ENCODE measurements at regions not wholly inside any gene's neighbourhood (a gene's known extent, or its start where the extent isn't known, plus 50 kb on each side); places are given as distances from the start of the nearest gene placed in this dataset.

DNA sequence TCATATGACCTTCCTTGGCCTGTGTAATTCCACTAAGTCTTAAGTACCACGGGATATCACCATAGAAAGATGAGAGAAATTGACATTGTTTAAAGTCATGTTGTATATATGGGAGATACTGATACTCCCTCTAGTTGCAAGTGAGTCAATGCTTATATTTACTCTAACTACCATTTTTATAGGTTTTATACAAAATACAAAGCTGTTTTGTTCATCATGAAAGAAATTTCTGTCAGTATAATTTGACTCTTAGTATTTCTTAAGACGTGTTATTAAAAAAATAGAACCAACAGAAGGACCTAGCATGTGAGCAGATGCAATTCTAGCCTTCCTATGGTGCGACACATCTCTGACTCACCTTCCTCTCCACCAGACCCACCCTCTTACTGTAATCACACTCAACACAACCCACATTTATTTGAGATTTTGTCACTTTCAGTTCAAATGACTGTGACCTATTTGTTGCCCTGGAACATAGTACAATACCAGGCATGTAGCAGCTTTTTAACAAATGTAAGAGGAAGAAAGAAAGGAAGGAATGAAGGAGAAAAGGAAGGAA lies 453.1 kb downstream of the CMPK2 start:
- no peaks in the 10 kb centered on the region for H3K79me2 ChIP-seq (ENCODE audit: insufficient read depth, low read length)
- Mint-ChIP-seq H3K27ac (no peak overlapping the region), H3K27me3 (ENCODE audit: low read depth) (no peaks in the 10 kb centered on the region), H3K4me1 (no peaks in the 10 kb centered on the region), H3K36me3 (ENCODE audit: insufficient read depth in 1 of 3, low read depth in 3 of 3) (no peaks in the 10 kb centered on the region; a peak in 1 of 7 replicates), H3K9me3 (no peaks in the 10 kb centered on the region), H3K4me3 (no peak overlapping the region)
- no peak overlapping the region for H4K5ac ChIP-seq (ENCODE audit: insufficient read length, low read depth, low read length)
- H3K56ac ChIP-seq (ENCODE audit: insufficient read length, low read depth, low read length): no peak overlapping the region
- no peak overlapping the region for H3K14ac ChIP-seq (ENCODE audit: insufficient read depth, low read length)
- H4K91ac ChIP-seq (ENCODE audit: insufficient read length, low read depth, low read length): no peak overlapping the region
- WGBS (ENCODE audit: extremely low coverage, insufficient read length, low lambda C conversion rate): no CpG with 5 or more reads among the region's 3 CpGs
- H3K9ac ChIP-seq (ENCODE audit: extremely low read depth, insufficient read length, low read length): no peak overlapping the region
- no peak overlapping the region for H3K18ac ChIP-seq (ENCODE audit: insufficient read length, low read depth, low read length)
- no peaks in the 10 kb centered on the region for H3K9me3 ChIP-seq (ENCODE audit: control insufficient read depth, low read depth, low read length)
- no peak overlapping the region for H2AFZ ChIP-seq (ENCODE audit: low read length)
- no peak overlapping the region for H3K27ac ChIP-seq (ENCODE audit: insufficient read length, low read depth, low read length)
- TF ChIP-seq CTCF (conservative IDR thresholded peaks at IDR 0.05): no peak
- H2AK5ac ChIP-seq (ENCODE audit: insufficient read length, low read length): no peak overlapping the region
- H4K8ac ChIP-seq (replicated peaks; ENCODE audit: insufficient read length, low read depth, low read length): no peak overlapping the region
- no peak overlapping the region for H2BK120ac ChIP-seq (ENCODE audit: low read depth, low read length, poor library complexity, severe bottlenecking)
- no peak overlapping the region for H3K23ac ChIP-seq (ENCODE audit: insufficient read length, low read depth, low read length)
- no peaks in the 10 kb centered on the region for H3K79me1 ChIP-seq (ENCODE audit: insufficient read depth, low read depth, low read length, poor library complexity, severe bottlenecking)
- no peak overlapping the region for H2BK12ac ChIP-seq (ENCODE audit: insufficient read length, low read depth, low read length)
- no peak overlapping the region for H3K4ac ChIP-seq (ENCODE audit: low read depth, low read length)
- no peak for DNase-seq
- H2BK20ac ChIP-seq (ENCODE audit: low read depth, low read length, poor library complexity, severe bottlenecking): no peak overlapping the region
- H2BK15ac ChIP-seq (ENCODE audit: low read depth, low read length): no peak overlapping the region
- H3T11ph ChIP-seq (ENCODE audit: low read length): no peak overlapping the region
- H2BK5ac ChIP-seq (ENCODE audit: insufficient read length, low read length): no peak overlapping the region
- H4K20me1 ChIP-seq (ENCODE audit: control insufficient read depth, insufficient read depth, insufficient read length): no peaks in the 10 kb centered on the region
- no peaks in the 10 kb centered on the region for H3K4me1 ChIP-seq (ENCODE audit: insufficient read depth, low read length)
- no peaks in the 10 kb centered on the region for H3K27me3 ChIP-seq (ENCODE audit: insufficient read depth, low read length)
- H3K4me2 ChIP-seq (ENCODE audit: insufficient read depth, insufficient read length, low read length): no peak overlapping the region
- no peaks in the 10 kb centered on the region for H3K23me2 ChIP-seq (ENCODE audit: insufficient read length, low read depth, low read length, poor library complexity, severe bottlenecking)

Data from H9 (cell line).